ENCODE measurements at regions not wholly inside any gene's neighbourhood (a gene's known extent, or its start where the extent isn't known, plus 50 kb on each side); places are given as distances from the start of the nearest gene placed in this dataset.

DNA sequence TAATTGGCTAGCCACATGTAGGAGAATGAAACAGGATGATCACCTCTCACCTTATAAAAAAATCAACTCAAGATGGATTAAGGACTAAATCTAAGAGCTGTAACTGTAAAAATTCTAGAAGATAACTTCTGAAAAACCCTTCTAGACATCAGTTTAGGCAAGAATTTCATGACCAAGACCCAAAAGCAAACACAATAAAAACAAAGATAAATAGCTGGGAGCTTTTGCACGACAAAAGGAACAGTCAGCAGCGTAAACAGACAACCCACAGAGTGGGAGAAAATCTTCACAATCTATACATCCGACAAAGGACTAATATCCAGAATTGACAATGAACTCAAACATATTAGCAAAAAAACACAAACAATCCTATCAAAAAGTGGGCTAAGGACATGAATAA is 316.3 kb downstream of the METTL4 start:
- TF ChIP-seq CTCF (conservative IDR thresholded peaks at IDR 0.05) = no peak
- no peak overlapping the region for H3K4me3 Mint-ChIP-seq
- H3K27ac Mint-ChIP-seq = no peak overlapping the region
- Histone ChIP-seq H3K27me3 (ENCODE audit: control insufficient read depth, insufficient read depth, low read length, poor library complexity, severe bottlenecking) (no peaks in the 10 kb centered on the region), H3K9ac (ENCODE audit: extremely low read depth, low read length, poor library complexity, severe bottlenecking) (no peak overlapping the region), H3K4me1 (ENCODE audit: control insufficient read depth, insufficient read depth, low read length) (no peaks in the 10 kb centered on the region), H3K36me3 (ENCODE audit: control insufficient read depth, insufficient read depth, low read length) (no peaks in the 10 kb centered on the region), H3K4me3 (ENCODE audit: low read length) (no peak overlapping the region), H3K9me3 (ENCODE audit: control insufficient read depth, low read length) (peaks cover 17% of the 10 kb centered on the region), H3K27ac (ENCODE audit: low read depth, low read length) (no peak overlapping the region)
- H3K27me3 Mint-ChIP-seq (ENCODE audit: insufficient read depth) = no peaks in the 10 kb centered on the region
- H3K36me3 Mint-ChIP-seq (ENCODE audit: low read depth) = peaks cover 5% of the 10 kb centered on the region
- DNase-seq = no peak
- peaks cover 32% of the 10 kb centered on the region for H3K9me3 Mint-ChIP-seq
- 85 to 93% methylated on average over 2 to 3 of the region's 3 CpGs for WGBS, 2 experiments (ENCODE audit: insufficient coverage in 1 of 2, insufficient read length in 1 of 2)
- H3K4me1 Mint-ChIP-seq = no peaks in the 10 kb centered on the region

DNA sequence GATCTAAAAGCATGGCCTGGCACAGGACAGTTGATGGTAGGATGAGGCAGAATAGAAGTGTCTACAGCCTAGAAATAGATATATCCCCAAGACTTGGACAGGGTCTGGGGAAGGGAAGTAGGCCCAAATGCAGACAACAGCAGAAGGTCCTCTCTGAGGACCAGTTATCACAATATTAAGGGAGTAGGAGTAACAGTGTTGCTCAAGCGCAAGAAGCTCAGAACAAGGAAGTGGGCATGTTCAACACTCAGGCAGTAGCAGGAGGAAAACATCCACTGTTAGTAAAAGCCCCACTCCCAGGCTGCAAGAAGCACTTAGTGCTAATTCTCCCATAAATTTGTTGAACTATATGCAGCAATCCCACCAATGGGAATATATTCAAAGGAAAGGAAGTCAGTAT is 314.7 kb downstream of the METTL4 start:
- Histone ChIP-seq H3K27ac (ENCODE audit: low read depth, low read length) (no peak overlapping the region), H3K27me3 (ENCODE audit: control insufficient read depth, insufficient read depth, low read length, poor library complexity, severe bottlenecking) (no peaks in the 10 kb centered on the region), H3K4me1 (ENCODE audit: control insufficient read depth, insufficient read depth, low read length) (no peaks in the 10 kb centered on the region), H3K36me3 (ENCODE audit: control insufficient read depth, insufficient read depth, low read length) (no peaks in the 10 kb centered on the region), H3K4me3 (ENCODE audit: low read length) (no peak overlapping the region), H3K9me3 (ENCODE audit: control insufficient read depth, low read length) (peaks cover 17% of the 10 kb centered on the region), H3K9ac (ENCODE audit: extremely low read depth, low read length, poor library complexity, severe bottlenecking) (no peak overlapping the region)
- Mint-ChIP-seq H3K27me3 (ENCODE audit: insufficient read depth) (no peaks in the 10 kb centered on the region), H3K27ac (no peak overlapping the region), H3K4me1 (no peaks in the 10 kb centered on the region), H3K36me3 (ENCODE audit: low read depth) (peaks cover 5% of the 10 kb centered on the region), H3K9me3 (peaks cover 30% of the 10 kb centered on the region), H3K4me3 (no peak overlapping the region)
- WGBS, 2 experiments (ENCODE audit: insufficient coverage in 1 of 2, insufficient read length in 1 of 2) = 95 to 100% methylated on average over 1 of the region's 1 CpG
- TF ChIP-seq CTCF (conservative IDR thresholded peaks at IDR 0.05) = no peak
- no peak for DNase-seq

DNA sequence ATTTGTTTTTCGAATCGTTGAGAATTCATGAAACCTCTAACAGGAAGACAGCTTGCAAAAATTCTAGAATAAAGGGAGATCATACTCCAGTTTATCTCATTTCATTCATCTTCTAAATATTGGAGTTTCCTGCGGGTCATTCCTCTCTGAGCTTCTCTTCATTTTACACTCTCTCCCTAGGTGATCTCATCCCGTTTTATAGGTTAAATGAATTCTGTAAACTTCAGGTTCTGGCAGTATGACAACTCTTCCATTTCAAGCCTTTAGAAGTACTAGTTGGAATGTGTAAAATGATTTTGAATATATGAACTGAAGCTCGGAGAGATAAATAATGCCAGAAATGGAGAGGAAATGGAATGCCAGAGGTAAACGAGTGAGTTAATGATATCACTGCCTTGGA is 312.4 kb downstream of the METTL4 start:
- no peak for TF ChIP-seq CTCF (conservative IDR thresholded peaks at IDR 0.05)
- Mint-ChIP-seq H3K9me3 (peaks cover 23% of the 10 kb centered on the region), H3K36me3 (ENCODE audit: low read depth) (peaks cover 5% of the 10 kb centered on the region), H3K27me3 (ENCODE audit: insufficient read depth) (no peaks in the 10 kb centered on the region), H3K4me1 (no peaks in the 10 kb centered on the region), H3K4me3 (no peak overlapping the region), H3K27ac (no peak overlapping the region)
- peaks cover 17% of the 10 kb centered on the region for H3K9me3 ChIP-seq (ENCODE audit: control insufficient read depth, low read length)
- H3K36me3 ChIP-seq (ENCODE audit: control insufficient read depth, insufficient read depth, low read length) = no peaks in the 10 kb centered on the region
- no peak overlapping the region for H3K27ac ChIP-seq (ENCODE audit: low read depth, low read length)
- H3K4me3 ChIP-seq (ENCODE audit: low read length) = no peak overlapping the region
- H3K9ac ChIP-seq (ENCODE audit: extremely low read depth, low read length, poor library complexity, severe bottlenecking) = no peak overlapping the region
- H3K4me1 ChIP-seq (ENCODE audit: control insufficient read depth, insufficient read depth, low read length) = no peaks in the 10 kb centered on the region
- DNase-seq = no peak
- 93 to 100% methylated on average over 3 to 6 of the region's 6 CpGs for WGBS, 2 experiments (ENCODE audit: insufficient coverage in 1 of 2, insufficient read length in 1 of 2)
- H3K27me3 ChIP-seq (ENCODE audit: control insufficient read depth, insufficient read depth, low read length, poor library complexity, severe bottlenecking) = no peaks in the 10 kb centered on the region
